ENCODE measurements at regions not wholly inside any gene's neighbourhood (a gene's known extent, or its start where the extent isn't known, plus 50 kb on each side); places are given as distances from the start of the nearest gene placed in this dataset.

DNA sequence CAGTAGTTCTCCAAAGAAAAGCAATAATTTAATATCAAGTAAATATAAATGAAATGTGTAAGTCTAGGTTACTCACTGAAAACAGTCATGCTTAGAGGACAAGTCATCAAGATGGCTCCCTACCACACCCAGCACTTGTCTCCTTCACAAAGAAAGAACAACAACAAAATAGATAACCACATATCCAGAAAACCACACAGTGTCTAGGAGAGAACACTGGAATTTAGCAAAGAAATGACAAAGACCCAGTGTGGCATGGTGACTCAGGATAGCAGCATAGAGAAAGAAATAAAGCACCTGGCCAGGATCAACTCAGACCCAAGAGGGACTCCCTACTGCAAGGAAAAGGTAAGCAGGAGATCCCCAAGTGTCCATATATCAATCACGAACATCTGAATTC lies 356.2 kb downstream of the TMEM161B start:
- no peaks in the 10 kb centered on the region for H3K4me1 Mint-ChIP-seq (ENCODE audit: low read depth, unreplicated experiment)
- TF ChIP-seq, protein P1, sequence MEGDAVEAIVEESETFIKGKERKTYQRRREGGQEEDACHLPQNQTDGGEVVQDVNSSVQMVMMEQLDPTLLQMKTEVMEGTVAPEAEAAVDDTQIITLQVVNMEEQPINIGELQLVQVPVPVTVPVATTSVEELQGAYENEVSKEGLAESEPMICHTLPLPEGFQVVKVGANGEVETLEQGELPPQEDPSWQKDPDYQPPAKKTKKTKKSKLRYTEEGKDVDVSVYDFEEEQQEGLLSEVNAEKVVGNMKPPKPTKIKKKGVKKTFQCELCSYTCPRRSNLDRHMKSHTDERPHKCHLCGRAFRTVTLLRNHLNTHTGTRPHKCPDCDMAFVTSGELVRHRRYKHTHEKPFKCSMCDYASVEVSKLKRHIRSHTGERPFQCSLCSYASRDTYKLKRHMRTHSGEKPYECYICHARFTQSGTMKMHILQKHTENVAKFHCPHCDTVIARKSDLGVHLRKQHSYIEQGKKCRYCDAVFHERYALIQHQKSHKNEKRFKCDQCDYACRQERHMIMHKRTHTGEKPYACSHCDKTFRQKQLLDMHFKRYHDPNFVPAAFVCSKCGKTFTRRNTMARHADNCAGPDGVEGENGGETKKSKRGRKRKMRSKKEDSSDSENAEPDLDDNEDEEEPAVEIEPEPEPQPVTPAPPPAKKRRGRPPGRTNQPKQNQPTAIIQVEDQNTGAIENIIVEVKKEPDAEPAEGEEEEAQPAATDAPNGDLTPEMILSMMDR (IDR thresholded peaks at IDR 0.05; ENCODE audit: insufficient read depth in 1 of 2, low read depth in 1 of 2, low read length in 1 of 2, severe bottlenecking in 1 of 2, unreplicated experiment in 1 of 2): no peak
- H3K9me3 Mint-ChIP-seq (ENCODE audit: unreplicated experiment): no peaks in the 10 kb centered on the region
- no peaks in the 10 kb centered on the region for H3K4me1 ChIP-seq
- H3K36me3 Mint-ChIP-seq (ENCODE audit: insufficient read depth, unreplicated experiment): no peaks in the 10 kb centered on the region
- no peaks in the 10 kb centered on the region for H3K27me3 Mint-ChIP-seq (ENCODE audit: insufficient read depth, unreplicated experiment)
- H3K9me3 ChIP-seq: no peaks in the 10 kb centered on the region
- ChIA-PET POLR2A (no interaction called here), CTCF (no interaction called here)
- no peak overlapping the region for H3K4me3 ChIP-seq (ENCODE audit: low read depth, low read length)
- no peaks in the 10 kb centered on the region for H3K36me3 ChIP-seq (ENCODE audit: control insufficient read depth, insufficient read depth, low read length)
- BruUV-seq (replicated peaks): no TSS peak
- DNase-seq: no peak
- intact Hi-C loops (cut with micrococcal nuclease; ENCODE audit: unreplicated experiment): no loop called here
- no peak overlapping the region for H3K4me3 Mint-ChIP-seq (ENCODE audit: unreplicated experiment)
- no peaks in the 10 kb centered on the region for H3K27me3 ChIP-seq (replicated peaks; ENCODE audit: control insufficient read depth, insufficient read depth, low read length)
- no peak overlapping the region for H3K27ac Mint-ChIP-seq (ENCODE audit: unreplicated experiment)

DNA sequence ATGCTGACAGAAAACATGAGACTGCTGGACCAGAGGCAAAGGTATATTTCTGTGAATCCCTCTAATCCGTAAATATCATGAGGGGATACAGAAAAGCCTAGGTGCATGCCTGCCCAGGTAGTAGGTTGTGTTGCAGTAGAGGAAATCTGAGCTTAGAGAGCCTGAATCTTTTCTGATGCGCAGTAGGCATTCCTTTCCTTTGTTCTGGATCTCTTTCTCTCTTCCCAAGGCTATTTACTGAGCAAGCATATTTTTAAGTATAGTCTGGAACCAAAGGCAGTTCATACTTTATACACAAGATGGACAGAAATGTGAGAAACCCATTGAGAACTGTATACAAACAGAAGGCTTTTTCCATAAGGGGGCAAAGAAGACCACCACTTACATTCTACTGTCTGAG lies 359.3 kb downstream of the TMEM161B start:
- no peaks in the 10 kb centered on the region for H3K36me3 Mint-ChIP-seq (ENCODE audit: insufficient read depth, unreplicated experiment)

DNA sequence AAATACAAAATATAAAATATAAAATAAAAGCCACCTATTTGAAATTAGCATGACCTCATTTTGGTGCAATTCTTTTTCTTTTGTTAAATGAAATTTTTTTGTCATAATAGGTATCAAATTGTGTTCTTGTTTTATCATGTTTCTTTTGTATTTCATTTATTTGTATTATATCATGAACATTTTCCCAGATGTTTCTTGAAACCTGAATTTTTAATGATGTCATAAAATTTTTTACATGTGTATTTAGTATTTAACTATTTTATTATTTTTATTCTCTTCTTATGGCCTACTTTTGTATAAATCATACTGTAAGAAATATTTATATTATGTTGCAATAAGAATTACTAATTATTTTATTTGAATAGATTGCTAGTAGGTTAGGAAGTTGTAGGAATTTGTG lies 361.7 kb downstream of the TMEM161B start:
- Mint-ChIP-seq H3K27me3 (ENCODE audit: insufficient read depth, unreplicated experiment) (no peaks in the 10 kb centered on the region), H3K9me3 (ENCODE audit: unreplicated experiment) (peaks cover 10% of the 10 kb centered on the region), H3K27ac (ENCODE audit: unreplicated experiment) (no peak overlapping the region), H3K4me1 (ENCODE audit: low read depth, unreplicated experiment) (no peaks in the 10 kb centered on the region), H3K4me3 (ENCODE audit: unreplicated experiment) (no peak overlapping the region), H3K36me3 (ENCODE audit: insufficient read depth, unreplicated experiment) (no peaks in the 10 kb centered on the region)
- ChIA-PET POLR2A (no interaction called here), CTCF (no interaction called here)
- Histone ChIP-seq H3K4me3 (ENCODE audit: low read depth, low read length) (no peak overlapping the region), H3K4me1 (no peaks in the 10 kb centered on the region), H3K36me3 (ENCODE audit: control insufficient read depth, insufficient read depth, low read length) (no peaks in the 10 kb centered on the region), H3K27me3 (replicated peaks; ENCODE audit: control insufficient read depth, insufficient read depth, low read length) (no peaks in the 10 kb centered on the region), H3K9me3 (no peaks in the 10 kb centered on the region)
- TF ChIP-seq, protein P1 (IDR thresholded peaks at IDR 0.05; ENCODE audit: insufficient read depth in 1 of 2, low read depth in 1 of 2, low read length in 1 of 2, severe bottlenecking in 1 of 2, unreplicated experiment in 1 of 2): no peak
- no TSS peak for BruUV-seq (replicated peaks)
- intact Hi-C loops (cut with micrococcal nuclease; ENCODE audit: unreplicated experiment): no loop called here
- no peak for DNase-seq

More for the DNA sequence above, 359.3 kb downstream of the TMEM161B start:
- Mint-ChIP-seq H3K4me1 (ENCODE audit: low read depth, unreplicated experiment) (no peaks in the 10 kb centered on the region), H3K27me3 (ENCODE audit: insufficient read depth, unreplicated experiment) (no peaks in the 10 kb centered on the region), H3K4me3 (ENCODE audit: unreplicated experiment) (no peak overlapping the region), H3K9me3 (ENCODE audit: unreplicated experiment) (peaks cover 10% of the 10 kb centered on the region), H3K27ac (ENCODE audit: unreplicated experiment) (no peak overlapping the region)
- BruUV-seq (replicated peaks): no TSS peak
- ChIA-PET CTCF (no interaction called here), POLR2A (no interaction called here)
- intact Hi-C loops (cut with micrococcal nuclease; ENCODE audit: unreplicated experiment): no loop called here
- no peak for DNase-seq
- Histone ChIP-seq H3K9me3 (no peaks in the 10 kb centered on the region), H3K27me3 (replicated peaks; ENCODE audit: control insufficient read depth, insufficient read depth, low read length) (no peaks in the 10 kb centered on the region), H3K4me1 (no peaks in the 10 kb centered on the region), H3K4me3 (ENCODE audit: low read depth, low read length) (no peak overlapping the region), H3K36me3 (ENCODE audit: control insufficient read depth, insufficient read depth, low read length) (no peaks in the 10 kb centered on the region)
- TF ChIP-seq, protein P1 (IDR thresholded peaks at IDR 0.05; ENCODE audit: insufficient read depth in 1 of 2, low read depth in 1 of 2, low read length in 1 of 2, severe bottlenecking in 1 of 2, unreplicated experiment in 1 of 2): no peak
